Tibial nerve (tissue), 4 donors: ENCODE measurements at regions not wholly inside any gene's neighbourhood (a gene's known extent, or its start where the extent isn't known, plus 50 kb on each side); places are given as distances from the start of the nearest gene placed in this dataset.

Experiments used
- EP300 ChIP-seq, 2 donors: sonication (generic); formaldehyde crosslinking; IDR thresholded peaks; one replicate each; pipeline ENCODE4 v1.6.1; 2017; ENCODE audit warnings: antibody characterized with exemption in 2 of 2, mild to moderate bottlenecking in 1 of 2
- TF ChIP-seq, protein P1 (sequence below), 5 experiments: fragments of 200-600 bp in 3 of 5; fragments of 450-650 bp in 2 of 5; sonication (generic) in 3 of 5; IDR thresholded peaks; one replicate each; pipeline ENCODE4 v1.5.1; 2016 to 2019; ENCODE audit warnings: antibody characterized with exemption in 5 of 5, mild to moderate bottlenecking in 3 of 5, moderate library complexity in 2 of 5

DNA sequence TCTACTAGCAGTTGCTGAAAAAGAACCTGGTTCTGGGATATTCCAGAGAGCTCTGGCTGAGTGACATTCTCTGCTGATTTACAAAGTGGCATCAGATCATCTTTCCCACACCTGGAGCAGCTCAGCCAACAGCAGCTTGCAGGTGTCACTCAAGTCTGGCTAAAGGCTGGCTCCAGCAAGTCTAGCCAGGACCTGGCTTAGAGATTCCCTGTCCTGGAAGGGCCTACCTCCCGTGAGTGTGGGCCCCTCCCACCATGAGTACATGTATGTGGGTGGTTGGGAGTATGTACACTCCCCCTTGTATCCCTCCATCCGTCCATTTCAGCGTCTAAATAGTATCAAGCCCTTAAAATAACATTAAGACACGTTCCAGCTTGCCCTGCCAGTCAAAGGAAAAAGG, 539.3 kb upstream of the ID4 start:
- TF ChIP-seq, protein P1, sequence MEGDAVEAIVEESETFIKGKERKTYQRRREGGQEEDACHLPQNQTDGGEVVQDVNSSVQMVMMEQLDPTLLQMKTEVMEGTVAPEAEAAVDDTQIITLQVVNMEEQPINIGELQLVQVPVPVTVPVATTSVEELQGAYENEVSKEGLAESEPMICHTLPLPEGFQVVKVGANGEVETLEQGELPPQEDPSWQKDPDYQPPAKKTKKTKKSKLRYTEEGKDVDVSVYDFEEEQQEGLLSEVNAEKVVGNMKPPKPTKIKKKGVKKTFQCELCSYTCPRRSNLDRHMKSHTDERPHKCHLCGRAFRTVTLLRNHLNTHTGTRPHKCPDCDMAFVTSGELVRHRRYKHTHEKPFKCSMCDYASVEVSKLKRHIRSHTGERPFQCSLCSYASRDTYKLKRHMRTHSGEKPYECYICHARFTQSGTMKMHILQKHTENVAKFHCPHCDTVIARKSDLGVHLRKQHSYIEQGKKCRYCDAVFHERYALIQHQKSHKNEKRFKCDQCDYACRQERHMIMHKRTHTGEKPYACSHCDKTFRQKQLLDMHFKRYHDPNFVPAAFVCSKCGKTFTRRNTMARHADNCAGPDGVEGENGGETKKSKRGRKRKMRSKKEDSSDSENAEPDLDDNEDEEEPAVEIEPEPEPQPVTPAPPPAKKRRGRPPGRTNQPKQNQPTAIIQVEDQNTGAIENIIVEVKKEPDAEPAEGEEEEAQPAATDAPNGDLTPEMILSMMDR (IDR thresholded peaks at IDR 0.05), result no peak
- no peak for TF ChIP-seq EP300 (IDR thresholded peaks at IDR 0.05)
